SK-N-SH treated with all-trans-retinoic acid at 6 μM for 48 hours (cell line): ENCODE measurements at regions not wholly inside any gene's neighbourhood (a gene's known extent, or its start where the extent isn't known, plus 50 kb on each side); places are given as distances from the start of the nearest gene placed in this dataset.

Experiments
- ARNTL ChIP-seq: fragments of 450-650 bp; formaldehyde crosslinking; IDR thresholded peaks from 2 replicates; pipeline ENCODE4 v1.5.0; 2020; ENCODE audit warnings: low read depth, mild to moderate bottlenecking, moderate library complexity, borderline replicate concordance
- BACH2 ChIP-seq: fragments of 250-450 bp; sonication (Bioruptor Pico); IDR thresholded peaks from 2 replicates; pipeline ENCODE4 v1.9.0; 2021; ENCODE audit warnings: mild to moderate bottlenecking, borderline replicate concordance
- CREB5 ChIP-seq: fragments of 250-450 bp; sonication (Bioruptor Pico); IDR thresholded peaks from 2 replicates; pipeline ENCODE4 v1.5.1; 2020; ENCODE audit warnings: low read depth, mild to moderate bottlenecking, moderate library complexity
- ISL1 ChIP-seq: fragments of 250-450 bp; sonication (Bioruptor Pico); IDR thresholded peaks from 2 replicates; pipeline ENCODE4 v2.1.2; 2022; ENCODE audit warnings: mild to moderate bottlenecking, moderate library complexity
- PATZ1 ChIP-seq: fragments of 250-450 bp; sonication (Bioruptor Pico); IDR thresholded peaks from 2 replicates; pipeline ENCODE4 v1.8.0; 2020; ENCODE audit warnings: mild to moderate bottlenecking, moderate library complexity, borderline replicate concordance
- POU6F1 ChIP-seq: fragments of 250-450 bp; sonication (Bioruptor Pico); IDR thresholded peaks from 2 replicates; pipeline ENCODE4 v1.8.0; 2021; ENCODE audit warnings: low read depth, mild to moderate bottlenecking, moderate library complexity, borderline replicate concordance
- PPARA ChIP-seq: fragments of 250-450 bp; sonication (Bioruptor Pico); IDR thresholded peaks from 2 replicates; pipeline ENCODE4 v1.5.0; 2020; ENCODE audit warnings: mild to moderate bottlenecking, borderline replicate concordance
- RARB ChIP-seq: fragments of 250-450 bp; sonication (Bioruptor Pico); IDR thresholded peaks from 2 replicates; pipeline ENCODE4 v1.8.0; 2021; ENCODE audit warnings: mild to moderate bottlenecking, moderate library complexity
- TOX ChIP-seq: fragments of 250-450 bp; sonication (Bioruptor Pico); IDR thresholded peaks from 2 replicates; pipeline ENCODE4 v1.8.0; 2021; ENCODE audit warnings: mild to moderate bottlenecking, moderate library complexity, borderline replicate concordance
- ZFP3 ChIP-seq: fragments of 250-450 bp; sonication (Bioruptor Pico); IDR thresholded peaks from 2 replicates; pipeline ENCODE4 v1.5.0; 2020; ENCODE audit warnings: mild to moderate bottlenecking, moderate library complexity
- ZFP30 ChIP-seq: fragments of 450-650 bp; formaldehyde crosslinking; IDR thresholded peaks from 2 replicates; pipeline ENCODE4 v1.5.0; 2022; ENCODE audit warnings: mild to moderate bottlenecking, moderate library complexity
- ZNF565 ChIP-seq: fragments of 450-650 bp; formaldehyde crosslinking; conservative IDR thresholded peaks from 2 replicates; pipeline ENCODE4 v1.5.0; 2020; ENCODE audit warnings: low read depth, mild to moderate bottlenecking, moderate library complexity
- ZNF8 ChIP-seq: fragments of 450-650 bp; formaldehyde crosslinking; IDR thresholded peaks from 2 replicates; pipeline ENCODE4 v1.5.0; 2020; ENCODE audit warnings: mild to moderate bottlenecking, moderate library complexity

- TF ChIP-seq ZFP3 (CRISPR knock-in tag) (no peak), RARB (no peak), POU6F1 (CRISPR knock-in tag) (no peak), ZNF8 (CRISPR knock-in tag) (no peak), PATZ1 (no peak), ARNTL (CRISPR knock-in tag) (no peak), TOX (CRISPR knock-in tag) (no peak), BACH2 (CRISPR knock-in tag) (no peak), ZFP30 (CRISPR knock-in tag) (no peak), CREB5 (CRISPR knock-in tag) (no peak), PPARA (CRISPR knock-in tag) (no peak), ISL1 (no peak), ZNF565 (CRISPR knock-in tag) (no peak)
These were observed 438.8 kb downstream of the CHL1 start for GRCh38 chr3:635393-635792.
